HG02970 (cell line): ENCODE measurements at regions not wholly inside any gene's neighbourhood (a gene's known extent, or its start where the extent isn't known, plus 50 kb on each side); places are given as distances from the start of the nearest gene placed in this dataset.
"Not testable (repeated sequence)": the region's sequence is repeated elsewhere in the genome, so short reads cannot be mapped to it uniquely, and the experiment has no call there.

Experiments
- ATAC-seq: cut with Tn5 transposase; IDR thresholded peaks from one replicate; pipeline ENCODE4 v1.9.1; 2021; ENCODE audit warnings: mild to moderate bottlenecking, moderate library complexity, moderate number of reproducible peaks; ENCODE audit not compliant: unreplicated experiment, low FRiP score

DNA sequence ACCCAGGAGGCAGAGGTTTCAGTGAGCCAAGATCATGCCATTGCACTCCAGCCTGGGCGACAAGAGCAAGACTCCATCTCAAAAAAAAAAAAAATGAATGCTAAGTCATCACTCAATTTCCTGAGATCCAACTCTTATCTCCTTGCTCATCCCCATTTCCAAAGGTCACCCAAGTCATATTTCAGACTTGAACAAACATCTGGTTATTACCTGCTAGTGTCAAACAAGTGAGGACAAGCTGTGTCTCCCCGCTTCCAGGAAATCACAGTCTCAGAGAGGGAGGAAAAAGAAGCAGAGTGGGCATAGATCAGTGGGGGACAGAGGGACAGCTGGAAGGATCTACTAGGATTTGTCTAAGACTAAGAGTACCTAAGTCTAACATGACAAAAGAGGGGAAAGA, 147.5 kb upstream of the FUNDC1 start:
- no peak for ATAC-seq

DNA sequence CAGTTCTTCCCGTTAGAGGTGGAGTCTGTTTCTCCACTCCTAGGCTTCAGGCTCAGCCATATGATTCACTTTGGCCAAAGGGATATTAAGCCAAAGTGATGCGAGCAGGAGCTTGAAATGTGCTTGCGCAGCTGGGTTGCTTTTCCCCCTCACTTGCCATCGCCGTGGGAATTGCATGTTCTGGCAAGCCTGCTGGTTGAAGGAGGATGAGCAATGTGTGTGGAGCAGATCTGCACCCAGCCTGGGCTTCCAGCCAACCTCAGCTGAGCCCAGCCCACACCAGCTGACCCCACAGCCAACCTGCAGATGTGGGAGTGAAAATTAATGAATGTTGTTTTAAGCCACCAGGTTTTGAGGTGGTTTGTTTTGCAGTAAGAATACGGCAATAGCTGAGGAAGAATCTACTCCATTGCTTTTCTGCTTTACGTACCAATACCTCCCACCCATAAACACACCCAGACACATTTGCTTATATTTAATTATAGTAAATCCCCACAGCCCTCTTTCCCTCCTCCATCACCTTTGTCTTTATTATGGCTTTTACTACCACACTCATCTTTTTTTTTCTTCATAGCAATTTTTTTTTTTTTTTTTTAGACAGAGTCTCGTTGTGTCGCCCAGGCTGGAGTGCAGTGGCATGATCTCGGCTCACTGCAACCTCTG, 132.8 kb upstream of the FUNDC1 start:
- ATAC-seq, result no peak

DNA sequence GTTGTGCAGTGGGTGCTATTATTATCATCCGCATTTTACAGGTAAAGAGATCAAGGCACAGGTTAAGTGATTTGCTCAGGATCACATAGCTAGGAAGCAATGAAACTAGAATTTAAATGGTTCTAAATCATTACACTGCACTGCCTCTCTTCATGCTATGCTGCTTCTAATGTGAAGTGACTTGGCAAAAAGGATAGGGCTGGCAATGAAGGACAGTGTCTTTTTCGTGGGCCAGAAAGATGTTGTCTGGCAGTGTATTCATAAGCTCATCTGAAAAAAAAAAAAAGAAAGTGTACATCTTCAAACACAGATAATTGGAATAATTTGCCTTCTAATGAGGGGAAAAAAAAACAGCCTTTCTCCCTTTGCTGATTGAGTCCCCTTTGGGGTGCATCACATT, 132.2 kb upstream of the FUNDC1 start:
- no peak for ATAC-seq

DNA sequence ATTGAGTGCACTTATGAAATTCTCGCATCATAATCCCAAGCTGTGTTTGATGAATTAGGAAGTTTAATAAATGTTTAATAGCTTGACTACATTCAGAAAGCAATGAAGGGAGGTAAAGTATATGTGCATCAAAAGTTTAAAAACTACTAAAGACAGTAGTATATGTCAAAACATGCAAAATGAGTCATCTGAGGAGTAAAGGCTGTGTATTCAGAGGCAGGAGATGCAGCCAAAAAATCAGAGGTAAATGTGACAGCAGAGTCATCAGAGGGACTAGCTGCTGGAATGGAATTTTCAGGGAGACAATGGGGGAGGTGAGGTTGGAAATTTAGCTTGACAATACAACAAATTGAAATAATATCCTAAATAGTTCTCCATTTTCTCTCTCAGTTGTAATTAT, 127.0 kb upstream of the FUNDC1 start:
- no peak for ATAC-seq

DNA sequence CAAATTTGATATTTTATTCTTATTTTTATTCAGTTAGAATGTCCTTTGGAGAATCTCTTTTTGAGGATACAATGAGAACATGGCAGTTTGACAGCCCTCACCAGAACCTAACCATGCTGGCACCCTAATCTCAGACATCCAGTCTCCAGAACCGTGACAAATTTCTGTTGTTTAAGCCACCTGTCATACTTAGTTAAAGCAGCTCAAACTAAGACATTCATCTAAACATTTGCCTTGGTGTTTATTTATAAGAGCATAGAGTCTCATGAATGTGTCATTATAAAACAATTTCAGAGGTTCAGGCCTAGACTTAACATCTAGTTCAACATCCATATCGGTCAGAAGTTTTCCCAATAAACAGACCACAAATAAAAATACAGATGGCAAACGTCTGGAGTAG, 125.1 kb upstream of the FUNDC1 start:
- ATAC-seq, result no peak

DNA sequence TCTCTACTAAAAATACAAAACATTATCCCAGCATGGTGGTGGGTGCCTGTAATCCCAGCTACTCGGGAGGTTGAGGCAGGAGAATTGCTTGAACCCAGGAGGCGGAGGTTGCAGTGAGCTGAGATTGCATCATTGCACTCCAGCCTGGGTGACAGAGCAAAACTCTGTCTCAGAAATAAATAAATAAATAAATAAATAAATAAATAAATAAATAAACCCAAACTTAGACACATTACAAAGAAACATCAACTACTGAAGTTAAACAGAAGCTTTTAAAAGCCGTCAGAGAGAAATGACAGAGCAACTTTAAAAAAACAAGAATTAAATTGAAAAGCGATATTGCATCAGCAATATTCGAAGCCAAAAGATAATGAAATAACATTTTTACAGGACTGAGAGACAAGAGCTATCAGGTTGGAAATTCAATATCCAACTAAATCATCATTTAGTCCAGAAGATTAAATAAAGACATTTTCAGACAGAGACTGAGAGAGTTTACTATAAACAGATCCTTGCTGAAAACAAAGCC, 115.1 kb upstream of the FUNDC1 start:
- not testable (repeated sequence) for ATAC-seq

DNA sequence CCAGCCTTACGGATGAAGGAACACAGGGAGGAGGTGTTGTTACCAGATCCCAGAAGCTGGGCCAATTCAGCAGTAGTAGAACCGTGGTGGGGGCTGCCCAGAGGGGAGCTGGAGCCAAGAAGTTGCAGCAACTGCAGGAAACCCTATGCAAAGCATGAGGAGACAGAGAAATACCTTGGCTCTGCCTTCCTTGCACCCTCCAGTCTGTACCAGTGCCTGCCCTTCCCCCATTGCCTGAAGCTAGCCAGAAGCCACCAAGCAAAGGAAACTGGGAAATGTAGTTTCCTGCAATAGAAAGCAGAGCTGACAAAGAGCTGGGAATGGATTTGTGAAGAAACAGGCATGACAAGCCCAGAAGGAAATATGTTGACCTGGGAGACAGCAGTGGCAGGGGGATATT, 108.7 kb upstream of the FUNDC1 start:
- ATAC-seq, result no peak

DNA sequence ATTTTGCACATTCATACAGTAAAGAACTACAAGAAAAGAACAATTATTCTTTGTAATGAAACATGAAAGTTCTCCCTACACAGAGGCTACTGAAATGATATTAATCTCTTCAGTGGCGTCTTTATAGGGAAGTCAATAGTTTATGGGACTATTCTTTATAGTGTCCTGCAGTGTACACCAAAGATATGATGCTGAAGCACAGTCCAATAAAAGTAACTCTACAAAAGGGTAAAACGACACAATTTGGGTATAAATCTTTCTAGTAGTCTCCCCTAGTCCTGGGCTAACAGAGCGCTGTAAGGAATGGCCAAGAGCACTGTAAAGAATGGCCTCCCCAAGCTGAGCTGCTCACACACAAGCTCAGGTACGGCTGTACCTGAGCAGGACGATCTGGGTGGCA, 101.1 kb upstream of the FUNDC1 start:
- ATAC-seq, result no peak

DNA sequence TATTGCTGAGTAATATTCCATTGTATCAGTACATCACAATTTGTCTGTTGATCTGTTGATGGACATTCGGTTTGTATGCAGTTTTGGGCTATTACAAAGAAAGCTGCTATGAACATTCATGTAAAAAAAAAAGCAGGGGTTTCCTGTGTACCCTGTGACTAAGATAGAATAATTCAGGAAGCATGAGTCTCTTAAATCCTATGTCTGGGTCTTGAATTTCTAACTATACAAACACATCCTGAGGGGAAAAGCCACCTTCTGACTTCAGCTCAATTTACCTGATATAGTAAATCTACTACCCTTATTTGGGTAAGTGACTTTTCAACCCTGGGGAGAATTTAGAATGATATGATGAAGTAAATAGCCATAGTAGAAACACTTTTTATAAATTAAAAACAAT, 94.6 kb upstream of the FUNDC1 start:
- ATAC-seq, result no peak

DNA sequence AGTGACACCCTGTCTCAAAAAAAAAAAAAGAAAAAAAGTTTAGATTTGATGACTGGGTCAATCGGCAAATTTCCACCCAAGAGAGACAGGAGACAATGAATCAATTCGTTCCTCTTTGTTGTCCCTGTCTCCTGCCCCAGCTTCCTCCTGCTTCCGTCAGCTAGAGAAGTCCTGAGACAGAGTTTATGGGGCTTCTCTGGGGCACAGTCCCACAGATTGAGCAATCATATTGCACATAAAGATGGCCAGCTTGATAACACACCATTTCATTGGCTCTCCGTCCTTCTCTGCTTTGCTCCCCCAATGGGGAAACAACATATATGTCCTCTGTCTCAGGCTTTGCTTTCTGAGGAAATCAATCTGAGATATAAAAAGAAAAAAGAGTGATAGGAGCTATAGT, 78.4 kb upstream of the FUNDC1 start:
- ATAC-seq, result no peak

DNA sequence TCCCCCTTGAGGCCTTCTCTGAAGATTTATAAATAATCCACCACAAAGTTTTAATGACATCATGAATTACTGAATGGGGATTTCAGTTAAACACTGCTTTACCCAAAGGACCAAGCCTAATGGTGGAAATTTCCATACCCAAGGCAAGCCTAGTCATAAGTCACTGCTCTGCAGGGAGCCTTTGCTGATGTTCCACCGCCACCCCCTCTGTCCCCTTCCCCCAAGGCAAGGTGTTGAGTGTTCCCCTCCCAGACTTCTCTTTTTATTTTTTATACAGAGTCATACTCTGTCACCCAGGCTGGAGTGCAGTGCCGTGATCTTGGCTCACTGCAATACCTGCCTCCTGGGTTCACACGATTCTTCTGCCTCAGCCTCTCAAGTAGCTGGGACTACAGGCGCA, 76.4 kb upstream of the FUNDC1 start:
- no peak for ATAC-seq

DNA sequence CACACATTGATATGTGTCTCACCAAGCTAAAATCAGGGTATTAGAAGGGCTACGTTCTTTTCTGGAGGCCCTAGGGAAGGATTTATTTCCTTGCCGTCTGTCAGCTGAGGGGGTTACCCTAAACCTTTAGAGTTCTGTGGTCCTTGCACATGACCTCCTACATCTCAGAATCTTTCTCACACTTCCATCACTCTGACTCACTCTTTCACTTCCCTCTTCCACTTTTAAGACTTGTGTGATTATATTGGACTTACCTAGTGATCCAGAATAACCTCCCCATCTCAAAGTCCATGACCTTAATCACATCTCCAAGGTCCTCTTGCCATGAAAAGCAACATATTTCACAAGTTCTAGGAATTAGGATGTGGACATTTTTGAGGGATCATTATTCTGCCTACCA, 53.6 kb upstream of the FUNDC1 start:
- peak; percentile 91 for ATAC-seq
